Upper lobe of right lung (tissue), 1 donor: ENCODE measurements at regions not wholly inside any gene's neighbourhood (a gene's known extent, or its start where the extent isn't known, plus 50 kb on each side); places are given as distances from the start of the nearest gene placed in this dataset.

Source experiments
- ATAC-seq: fragments of 200-7000 bp; cut with Tn5 transposase; one replicate; pipeline ENCODE4 v1.9.1; 2020; ENCODE audit warnings: mild to moderate bottlenecking, moderate library complexity
- DNase-seq: peaks from one replicate; pipeline ENCODE4 v3.0.0-alpha.2; 2020
- H3K27ac ChIP-seq: fragments of 200-600 bp; one replicate; pipeline ENCODE4 v1.8.0; 2022
- H3K27me3 ChIP-seq: fragments of 200-600 bp; one replicate; pipeline ENCODE4 v1.8.0; 2022; ENCODE audit warnings: mild to moderate bottlenecking
- H3K36me3 ChIP-seq: fragments of 200-600 bp; one replicate; pipeline ENCODE4 v1.8.0; 2022
- H3K4me1 ChIP-seq: fragments of 200-600 bp; one replicate; pipeline ENCODE4 v1.8.0; 2022
- H3K4me3 ChIP-seq: fragments of 200-600 bp; one replicate; pipeline ENCODE4 v1.8.0; 2022; ENCODE audit warnings: mild to moderate bottlenecking
- H3K9me3 ChIP-seq: fragments of 200-600 bp; one replicate; pipeline ENCODE4 v1.8.0; 2022
- intact Hi-C: fragments of 100-400 bp; cut with DNase I; formaldehyde crosslinking; loops from one replicate; pipeline ENCODE4 v1.11.0; 2022
- TF ChIP-seq, protein P1 (sequence below): fragments of 200-600 bp; IDR thresholded peaks from one replicate; pipeline ENCODE4 v1.8.0; 2022; ENCODE audit warnings: antibody characterized with exemption
- donor health status: DM: no; HTN: yes; CAD: no; lungs with severe emphysema.

DNA sequence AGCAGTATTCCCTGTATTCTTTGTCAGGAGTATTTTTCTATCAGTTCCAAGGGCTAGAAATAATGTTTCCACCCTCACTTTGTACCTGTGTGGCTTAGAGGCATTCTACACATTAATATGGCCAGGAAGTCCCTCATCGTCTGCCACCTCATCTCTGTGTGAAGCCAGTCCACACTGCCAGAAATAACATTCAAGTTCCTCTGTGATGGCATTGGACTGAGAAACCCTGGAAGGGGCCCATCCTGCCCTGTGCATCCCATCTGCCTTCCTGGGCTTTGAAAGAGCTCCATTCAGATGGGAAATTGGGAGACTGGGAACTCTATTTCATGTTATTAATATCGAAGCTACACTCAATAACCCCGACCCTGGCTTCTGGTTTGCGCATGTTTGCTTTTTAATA, 497.2 kb upstream of the CDH5 start:
- H3K4me3 ChIP-seq, result no peak overlapping the region
- intact Hi-C loops, result no loop called here
- no peak overlapping the region for H3K27ac ChIP-seq
- TF ChIP-seq, protein P1, sequence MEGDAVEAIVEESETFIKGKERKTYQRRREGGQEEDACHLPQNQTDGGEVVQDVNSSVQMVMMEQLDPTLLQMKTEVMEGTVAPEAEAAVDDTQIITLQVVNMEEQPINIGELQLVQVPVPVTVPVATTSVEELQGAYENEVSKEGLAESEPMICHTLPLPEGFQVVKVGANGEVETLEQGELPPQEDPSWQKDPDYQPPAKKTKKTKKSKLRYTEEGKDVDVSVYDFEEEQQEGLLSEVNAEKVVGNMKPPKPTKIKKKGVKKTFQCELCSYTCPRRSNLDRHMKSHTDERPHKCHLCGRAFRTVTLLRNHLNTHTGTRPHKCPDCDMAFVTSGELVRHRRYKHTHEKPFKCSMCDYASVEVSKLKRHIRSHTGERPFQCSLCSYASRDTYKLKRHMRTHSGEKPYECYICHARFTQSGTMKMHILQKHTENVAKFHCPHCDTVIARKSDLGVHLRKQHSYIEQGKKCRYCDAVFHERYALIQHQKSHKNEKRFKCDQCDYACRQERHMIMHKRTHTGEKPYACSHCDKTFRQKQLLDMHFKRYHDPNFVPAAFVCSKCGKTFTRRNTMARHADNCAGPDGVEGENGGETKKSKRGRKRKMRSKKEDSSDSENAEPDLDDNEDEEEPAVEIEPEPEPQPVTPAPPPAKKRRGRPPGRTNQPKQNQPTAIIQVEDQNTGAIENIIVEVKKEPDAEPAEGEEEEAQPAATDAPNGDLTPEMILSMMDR, result no peak
- no peaks in the 10 kb centered on the region for H3K36me3 ChIP-seq
- H3K27me3 ChIP-seq, result no peaks in the 10 kb centered on the region
- ATAC-seq (no peak), DNase-seq (no peak)
- no peaks in the 10 kb centered on the region for H3K9me3 ChIP-seq
- H3K4me1 ChIP-seq, result no peaks in the 10 kb centered on the region

DNA sequence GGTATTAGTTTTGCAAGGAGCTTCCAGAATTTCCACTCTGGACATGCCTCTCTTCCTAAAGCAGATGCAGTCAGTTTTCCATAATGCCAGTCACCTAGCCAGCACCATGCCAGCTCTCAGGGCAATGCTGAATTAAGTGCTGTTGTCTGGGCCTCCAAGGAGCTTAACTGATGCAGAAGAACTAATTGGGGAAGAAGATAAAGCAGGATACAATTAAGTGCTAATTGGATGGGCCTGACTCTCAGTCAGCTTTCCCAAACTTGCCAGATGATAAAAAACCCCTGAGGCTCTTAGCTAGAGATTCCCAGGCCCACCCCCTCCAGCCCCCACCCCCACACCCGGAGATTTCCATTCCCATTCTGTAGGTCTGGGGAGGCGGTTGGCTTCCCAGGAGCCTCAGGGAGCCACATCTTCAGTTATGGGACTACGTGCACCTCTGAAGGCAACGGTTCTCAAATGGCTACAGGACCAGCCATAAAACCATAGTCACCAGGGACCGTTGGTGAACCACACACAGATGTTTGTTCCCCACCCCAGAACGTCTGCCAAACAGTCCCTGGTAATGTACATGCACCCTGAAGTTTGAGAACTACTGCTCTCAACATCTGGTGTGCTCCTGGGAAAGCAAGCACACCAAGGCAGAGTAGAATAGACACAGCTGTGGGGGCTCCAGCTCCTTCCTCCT, 499.1 kb upstream of the CDH5 start:
- Histone ChIP-seq H3K4me1 (no peaks in the 10 kb centered on the region), H3K36me3 (no peaks in the 10 kb centered on the region), H3K4me3 (no peak overlapping the region), H3K27ac (no peak overlapping the region), H3K27me3 (no peaks in the 10 kb centered on the region), H3K9me3 (no peaks in the 10 kb centered on the region)
- ATAC-seq (no peak), DNase-seq (no peak)
- TF ChIP-seq, protein P1, result no peak
- intact Hi-C loops, result no loop called here

DNA sequence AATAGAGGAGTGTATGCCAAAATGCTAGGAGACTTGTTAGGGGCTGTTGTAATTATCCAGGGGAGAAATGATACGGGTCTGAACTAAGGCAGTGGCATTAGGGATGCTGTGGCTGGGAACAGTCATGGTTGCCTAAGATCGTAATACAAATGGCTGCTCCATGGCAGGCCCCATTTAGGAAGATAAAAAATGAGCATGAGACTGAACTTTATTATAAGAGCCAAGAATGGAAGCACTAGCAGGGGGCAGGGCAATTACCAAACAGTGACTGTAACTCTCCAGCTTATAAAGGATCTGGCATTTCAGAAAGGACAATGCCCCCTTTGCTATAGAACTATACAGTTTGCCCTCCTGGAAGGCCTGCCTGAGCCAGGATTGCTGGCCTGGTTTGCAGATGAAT, 503.3 kb upstream of the CDH5 start:
- Histone ChIP-seq H3K9me3 (no peaks in the 10 kb centered on the region), H3K4me3 (no peak overlapping the region), H3K27me3 (no peaks in the 10 kb centered on the region), H3K27ac (no peak overlapping the region), H3K4me1 (no peaks in the 10 kb centered on the region), H3K36me3 (no peaks in the 10 kb centered on the region)
- DNase-seq (no peak), ATAC-seq (no peak)
- intact Hi-C loops, result no loop called here
- TF ChIP-seq, protein P1, result no peak

DNA sequence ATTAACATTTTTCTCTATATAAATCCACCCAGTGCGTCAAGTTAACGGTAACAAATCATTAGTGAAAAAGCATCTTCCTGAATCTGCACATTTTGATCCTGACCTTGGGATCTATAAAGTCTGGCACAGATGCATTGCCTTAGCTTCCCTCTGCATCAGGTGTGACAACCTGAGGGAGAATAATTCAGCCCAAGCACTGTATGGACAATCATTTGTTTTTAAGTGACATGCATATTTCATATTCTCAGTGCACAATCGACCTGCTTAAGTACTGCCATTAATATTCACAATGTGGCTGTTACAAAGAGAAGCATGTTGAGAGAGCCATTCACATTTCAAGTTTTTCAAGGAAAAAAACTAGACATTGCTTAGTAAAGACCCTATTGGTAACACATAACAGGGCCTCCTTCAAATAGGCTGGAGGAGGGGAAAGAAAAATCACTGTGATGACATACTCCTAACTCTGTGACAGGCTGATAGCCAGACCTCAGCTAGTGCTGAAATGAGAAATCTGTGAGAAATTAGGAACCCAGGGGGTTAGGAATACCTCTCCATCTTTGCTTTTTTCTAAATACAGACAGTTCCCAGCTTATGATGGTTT, 505.3 kb upstream of the CDH5 start:
- intact Hi-C loops, result no loop called here
- ATAC-seq, result no peak
- no peaks in the 10 kb centered on the region for H3K27me3 ChIP-seq
- TF ChIP-seq, protein P1, result no peak
- no peak overlapping the region for H3K4me3 ChIP-seq
- H3K9me3 ChIP-seq, result no peaks in the 10 kb centered on the region
- no peaks in the 10 kb centered on the region for H3K4me1 ChIP-seq
- no peak for DNase-seq
- H3K36me3 ChIP-seq, result no peaks in the 10 kb centered on the region
- no peak overlapping the region for H3K27ac ChIP-seq

DNA sequence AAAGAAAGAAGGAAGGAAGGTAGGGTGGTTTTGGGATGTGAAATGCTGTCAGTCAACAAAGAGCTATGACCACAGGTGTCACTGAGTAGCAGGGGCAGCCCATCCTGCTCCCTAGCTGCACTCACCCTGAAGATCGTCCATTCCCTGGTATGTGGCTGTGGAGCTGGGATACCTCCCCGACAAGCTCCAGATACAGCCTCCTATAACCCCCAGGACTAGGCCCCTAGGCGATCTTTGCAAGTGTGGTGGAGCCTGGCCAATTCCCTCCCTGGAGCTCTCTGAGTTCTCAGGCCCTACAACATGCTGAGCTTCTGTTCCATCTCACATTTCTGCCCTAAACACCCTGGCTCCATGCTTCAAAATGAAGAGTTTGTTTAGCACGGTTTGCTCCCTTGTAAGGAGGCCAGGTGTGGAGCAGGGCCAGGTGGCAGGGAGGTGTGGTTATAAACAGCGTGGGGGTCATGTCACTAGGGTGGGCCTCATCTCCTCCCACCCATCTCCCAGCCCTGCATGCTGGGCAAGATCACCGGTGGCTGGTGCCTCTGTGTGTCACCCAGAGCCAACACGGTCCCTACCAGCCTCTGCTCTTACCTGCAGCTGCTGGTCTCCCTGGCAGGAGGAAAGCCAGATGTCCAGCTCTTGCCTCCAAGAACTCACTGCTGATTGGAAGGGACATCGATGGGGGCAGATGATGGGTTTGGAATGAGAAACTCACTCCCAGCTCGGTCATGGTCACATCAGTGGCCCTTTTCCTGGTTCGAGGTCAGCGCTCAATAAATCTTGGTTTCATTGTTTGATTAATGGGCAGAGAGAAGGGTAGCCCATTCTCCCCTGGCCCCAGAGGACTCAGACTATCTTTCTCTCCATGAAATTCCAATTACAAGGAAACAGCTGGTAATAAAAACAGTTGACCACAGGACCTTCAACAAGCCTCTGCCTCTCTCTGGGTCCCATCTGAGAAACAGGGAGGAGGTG, 511.0 kb upstream of the CDH5 start:
- peak; percentile 28 for ATAC-seq
- TF ChIP-seq, protein P1, result no peak
- intact Hi-C loops, result no loop called here
- Histone ChIP-seq H3K36me3 (no peaks in the 10 kb centered on the region), H3K4me3 (no peak overlapping the region), H3K27me3 (no peaks in the 10 kb centered on the region), H3K27ac (no peak overlapping the region), H3K4me1 (no peaks in the 10 kb centered on the region), H3K9me3 (no peaks in the 10 kb centered on the region)
- DNase-seq, result no peak
